ENCODE measurements at regions not wholly inside any gene's neighbourhood (a gene's known extent, or its start where the extent isn't known, plus 50 kb on each side); places are given as distances from the start of the nearest gene placed in this dataset.
"Not testable (repeated sequence)": the region's sequence is repeated elsewhere in the genome, so short reads cannot be mapped to it uniquely, and the experiment has no call there.

- H3K36me3 ChIP-seq, result no peaks in the 10 kb centered on the region
- no peak overlapping the region for H3K4me3 ChIP-seq
- ATAC-seq (no peak), DNase-seq (no peak)
- no peak overlapping the region for H3K27ac ChIP-seq
- no peaks in the 10 kb centered on the region for H3K27me3 ChIP-seq
- no peaks in the 10 kb centered on the region for H3K4me1 ChIP-seq
- no peaks in the 10 kb centered on the region for H3K9me3 ChIP-seq
- 63% methylated on average over 3 of the region's 4 CpGs for WGBS (ENCODE audit: insufficient coverage, low coverage, low lambda C conversion rate, missing lambda C conversion rate)
- intact Hi-C loops (cut with DNase I), result no loop called here
- TF ChIP-seq POLR2A (IDR thresholded peaks at IDR 0.05) (no peak), CTCF (IDR thresholded peaks at IDR 0.05) (no peak)
Measured at GRCh38 chr6:91198588-91199255, 611.9 kb upstream of the MAP3K7 start.

GRCh38 chr6:91196729-91197128, 609.9 kb upstream of the MAP3K7 start:
- 9% methylated on average over 1 of the region's 1 CpG for WGBS (ENCODE audit: insufficient coverage, low coverage, low lambda C conversion rate, missing lambda C conversion rate)
- H3K4me3 ChIP-seq, result no peak overlapping the region
- no peak overlapping the region for H3K27ac ChIP-seq
- H3K36me3 ChIP-seq, result no peaks in the 10 kb centered on the region
- H3K27me3 ChIP-seq, result no peaks in the 10 kb centered on the region
- no peak for DNase-seq
- intact Hi-C loops (cut with DNase I), result no loop called here
- no peaks in the 10 kb centered on the region for H3K9me3 ChIP-seq
- no peaks in the 10 kb centered on the region for H3K4me1 ChIP-seq
- no peak for ATAC-seq
- TF ChIP-seq POLR2A (IDR thresholded peaks at IDR 0.05), result no peak
- no peak for TF ChIP-seq CTCF (IDR thresholded peaks at IDR 0.05)

- ATAC-seq, result no peak
- TF ChIP-seq POLR2A (IDR thresholded peaks at IDR 0.05) (no peak), CTCF (IDR thresholded peaks at IDR 0.05) (no peak)
Measured at GRCh38 chr6:91193446-91193845, 606.6 kb upstream of the MAP3K7 start.

GRCh38 chr6:91190041-91190440, 603.2 kb upstream of the MAP3K7 start:
- H3K27ac ChIP-seq; H3K9me3 ChIP-seq; intact Hi-C loops (cut with DNase I); DNase-seq; H3K4me3 ChIP-seq; H3K4me1 ChIP-seq; H3K36me3 ChIP-seq; H3K27me3 ChIP-seq; ATAC-seq: not testable (repeated sequence)
- WGBS (ENCODE audit: insufficient coverage, low coverage, low lambda C conversion rate, missing lambda C conversion rate), result 72% methylated on average over 3 of the region's 3 CpGs

More at GRCh38 chr6:91193446-91193845, 606.6 kb upstream of the MAP3K7 start:
- no peaks in the 10 kb centered on the region for H3K36me3 ChIP-seq
- no peak overlapping the region for H3K4me3 ChIP-seq
- no peak for DNase-seq
- H3K9me3 ChIP-seq, result no peaks in the 10 kb centered on the region
- H3K4me1 ChIP-seq, result no peaks in the 10 kb centered on the region
- intact Hi-C loops (cut with DNase I), result no loop called here
- H3K27ac ChIP-seq, result no peak overlapping the region
- H3K27me3 ChIP-seq, result no peaks in the 10 kb centered on the region

GRCh38 chr6:91185072-91185471, 598.2 kb upstream of the MAP3K7 start:
- DNase-seq (no peak), ATAC-seq (no peak)
- Histone ChIP-seq H3K36me3 (no peaks in the 10 kb centered on the region), H3K4me3 (no peak overlapping the region), H3K4me1 (no peaks in the 10 kb centered on the region), H3K27me3 (no peaks in the 10 kb centered on the region), H3K9me3 (no peaks in the 10 kb centered on the region), H3K27ac (no peak overlapping the region)
- WGBS (ENCODE audit: insufficient coverage, low coverage, low lambda C conversion rate, missing lambda C conversion rate), result 40% methylated on average over 4 of the region's 4 CpGs
- no peak for TF ChIP-seq POLR2A (IDR thresholded peaks at IDR 0.05)
- TF ChIP-seq CTCF (IDR thresholded peaks at IDR 0.05), result no peak
- intact Hi-C loops (cut with DNase I), result no loop called here
